NCI-H345 treated with DMSO at 0.1 percent for 48 hours (cell line): ENCODE measurements at regions not wholly inside any gene's neighbourhood (a gene's known extent, or its start where the extent isn't known, plus 50 kb on each side); places are given as distances from the start of the nearest gene placed in this dataset.

Source experiments
- DNase-seq: peaks from one replicate; lab custom pipeline; 2025; ENCODE audit not compliant: unreplicated experiment; lab: John Stamatoyannopoulos, UW

- DNase-seq: no peak
Measured at GRCh38 chr1:198861636-198862035, 222.8 kb downstream of the PTPRC start.

GRCh38 chr1:198864695-198865094, 225.9 kb downstream of the PTPRC start:
- no peak for DNase-seq

- DNase-seq: no peak
Measured at GRCh38 chr1:198865319-198865718, 226.5 kb downstream of the PTPRC start.

GRCh38 chr1:198867182-198867581, 228.3 kb downstream of the PTPRC start:
- no peak for DNase-seq

- DNase-seq: no peak
Measured at GRCh38 chr1:198873696-198874230, 234.9 kb downstream of the PTPRC start.

GRCh38 chr1:198876371-198876871, 237.6 kb downstream of the PTPRC start:
- peak; percentile 68 for DNase-seq

- no peak for DNase-seq
Measured at GRCh38 chr1:198878566-198878965, 239.7 kb downstream of the PTPRC start.

GRCh38 chr1:198879711-198880306, 241.0 kb downstream of the PTPRC start:
- DNase-seq: no peak

GRCh38 chr1:198880397-198880796, 241.6 kb downstream of the PTPRC start:
- DNase-seq: no peak

- DNase-seq: no peak
Measured at GRCh38 chr1:198880818-198881597, 242.2 kb downstream of the PTPRC start.

- DNase-seq: no peak
Measured at GRCh38 chr1:198883184-198883583, 244.3 kb downstream of the PTPRC start.

GRCh38 chr1:198887866-198888265, 249.0 kb downstream of the PTPRC start:
- no peak for DNase-seq

- DNase-seq: no peak
Measured at GRCh38 chr1:198888379-198888943, 249.6 kb downstream of the PTPRC start.

- DNase-seq: no peak
Measured at GRCh38 chr1:198889101-198889500, 250.3 kb downstream of the PTPRC start.

GRCh38 chr1:198889749-198890148, 250.9 kb downstream of the PTPRC start:
- DNase-seq: no peak

GRCh38 chr1:198890214-198890930, 251.5 kb downstream of the PTPRC start:
- DNase-seq: peak; percentile 23

- no peak for DNase-seq
Measured at GRCh38 chr1:198892065-198892464, 253.2 kb downstream of the PTPRC start.

GRCh38 chr1:198893141-198893540, 254.3 kb downstream of the PTPRC start:
- no peak for DNase-seq

- DNase-seq: no peak
Measured at GRCh38 chr1:198893763-198894444, 255.1 kb downstream of the PTPRC start.

- DNase-seq: no peak
Measured at GRCh38 chr1:198901266-198901665, 262.4 kb downstream of the PTPRC start.

GRCh38 chr1:198902655-198903054, 263.8 kb downstream of the PTPRC start:
- DNase-seq: no peak
